LoVo (cell line): ENCODE measurements at regions not wholly inside any gene's neighbourhood (a gene's known extent, or its start where the extent isn't known, plus 50 kb on each side); places are given as distances from the start of the nearest gene placed in this dataset.

Experiments
- DNase-seq: peaks from one replicate; pipeline ENCODE4 v3.0.0-alpha.2; 2016; ENCODE audit warnings: low spot score

- no peak for DNase-seq
Observed at GRCh38 chr21:35644523-35644922, 415.8 kb downstream of the SETD4 start.

DNA sequence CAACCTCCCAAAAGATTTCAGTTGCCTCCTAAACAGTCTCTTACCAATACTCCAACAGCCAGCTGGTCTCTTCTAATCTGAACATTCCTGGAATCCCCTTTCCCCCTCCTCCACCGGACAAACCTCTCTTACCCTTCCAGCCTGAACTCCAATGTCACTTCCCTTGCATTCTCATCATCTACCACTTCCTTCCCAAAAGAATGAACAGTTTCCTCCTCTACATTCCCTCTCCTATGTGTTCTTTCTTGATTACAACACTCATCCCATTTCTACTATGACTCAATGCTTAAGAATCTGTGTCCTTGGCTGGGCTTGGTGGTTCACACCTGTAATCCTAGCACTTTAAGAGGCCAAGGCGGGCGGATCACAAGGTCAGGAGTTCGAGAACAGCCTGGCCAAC is 417.1 kb downstream of the SETD4 start:
- DNase-seq = no peak

DNA sequence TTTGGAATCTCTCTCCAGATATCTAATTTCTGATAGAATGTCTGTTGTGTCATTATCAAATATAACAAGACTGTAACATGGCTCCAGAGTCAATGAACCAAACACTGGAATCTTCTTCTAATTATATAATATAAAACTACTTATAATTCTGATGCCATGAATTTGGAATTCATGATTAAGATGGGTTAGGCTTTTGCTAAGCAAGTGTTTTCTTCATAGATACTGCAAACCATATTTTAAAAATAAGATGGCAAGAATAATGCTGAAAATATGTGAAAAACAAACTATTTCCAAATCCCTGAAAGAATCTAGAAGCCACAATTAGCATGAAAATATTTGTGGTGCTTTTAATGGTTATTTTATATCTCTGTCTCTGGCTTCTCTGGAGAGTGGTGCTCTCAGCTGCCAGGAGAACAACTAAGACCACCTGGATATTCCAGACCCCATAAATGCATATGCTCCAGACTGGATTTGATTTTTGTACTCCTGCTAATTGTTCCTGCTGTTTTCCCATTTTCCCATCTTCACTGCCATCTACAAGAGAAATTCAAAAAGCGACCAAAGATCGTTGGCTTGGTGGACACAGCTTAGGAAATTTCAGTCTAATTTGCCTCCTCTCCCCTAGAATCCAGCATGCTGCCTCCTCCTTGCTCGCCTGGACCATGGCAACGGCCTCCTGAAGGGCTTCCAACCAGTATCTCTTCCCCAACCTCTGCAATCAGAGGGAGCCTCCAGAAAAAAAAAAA is 418.9 kb downstream of the SETD4 start:
- no peak for DNase-seq

DNA sequence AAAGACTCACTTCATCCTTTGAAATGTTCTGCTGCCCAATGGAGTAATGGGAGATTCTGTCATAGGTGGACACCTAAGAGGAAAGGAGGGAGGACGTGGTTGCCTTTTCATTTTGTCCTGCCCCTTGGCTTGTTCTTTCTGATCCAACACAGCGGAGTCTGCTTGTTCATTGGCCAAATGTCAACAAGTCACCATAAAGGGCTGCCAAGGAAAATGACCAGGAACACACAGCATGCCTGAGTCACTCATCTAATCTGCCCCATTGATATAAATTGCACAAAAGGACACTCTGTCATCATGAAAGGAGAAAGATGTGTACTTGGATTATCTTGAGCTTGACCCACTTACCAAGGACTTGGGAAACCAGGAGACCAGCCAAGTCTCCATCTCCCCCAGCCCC is 422.9 kb downstream of the SETD4 start:
- no peak for DNase-seq

- no peak for DNase-seq
Observed at GRCh38 chr21:35635994-35636393, 424.3 kb downstream of the SETD4 start.

DNA sequence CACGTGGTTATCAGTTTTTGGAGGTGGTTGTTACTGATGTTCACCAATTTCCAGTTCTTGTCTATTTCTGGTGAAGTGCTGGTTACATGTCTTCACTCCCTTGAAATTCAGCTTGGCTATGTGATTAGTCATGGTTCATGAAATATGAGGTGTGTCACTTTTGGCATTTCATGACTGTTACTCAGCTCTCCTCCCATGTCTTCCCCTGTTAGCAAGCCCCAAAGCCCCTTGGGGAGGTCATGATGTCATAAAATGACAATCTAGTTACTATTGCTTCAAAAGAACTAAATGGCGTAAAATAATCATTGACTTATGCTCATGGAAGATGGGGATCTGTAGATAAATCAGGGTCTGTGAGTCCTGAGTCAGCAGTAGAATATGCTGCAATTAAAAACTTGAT is 425.1 kb downstream of the SETD4 start:
- peak; percentile 21 for DNase-seq

DNA sequence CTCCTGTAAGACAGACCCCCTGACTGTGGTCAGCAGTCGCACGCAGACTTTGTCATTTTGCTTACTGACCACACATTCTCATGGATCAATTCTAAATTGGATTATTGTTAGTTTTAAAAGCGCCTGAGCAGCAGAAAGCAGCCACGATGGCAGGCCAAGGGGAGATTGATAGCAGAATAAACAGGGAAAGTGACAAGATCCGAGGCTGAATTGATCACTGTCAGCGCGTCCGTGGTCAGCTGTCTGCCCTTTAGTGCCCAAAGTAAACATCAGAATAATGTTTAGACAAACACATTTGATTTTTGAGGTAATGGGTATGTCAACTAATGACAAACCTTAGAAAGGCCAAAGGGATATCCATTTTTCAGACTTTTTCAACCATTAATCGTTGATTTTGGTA is 426.8 kb downstream of the SETD4 start:
- DNase-seq = no peak

GRCh38 chr21:35632711-35633110 is 427.6 kb downstream of the SETD4 start:
- DNase-seq = no peak

GRCh38 chr21:35628316-35628715 is 432.0 kb downstream of the SETD4 start:
- no peak for DNase-seq

- no peak for DNase-seq
Observed at GRCh38 chr21:35627462-35627861, 432.9 kb downstream of the SETD4 start.

DNA sequence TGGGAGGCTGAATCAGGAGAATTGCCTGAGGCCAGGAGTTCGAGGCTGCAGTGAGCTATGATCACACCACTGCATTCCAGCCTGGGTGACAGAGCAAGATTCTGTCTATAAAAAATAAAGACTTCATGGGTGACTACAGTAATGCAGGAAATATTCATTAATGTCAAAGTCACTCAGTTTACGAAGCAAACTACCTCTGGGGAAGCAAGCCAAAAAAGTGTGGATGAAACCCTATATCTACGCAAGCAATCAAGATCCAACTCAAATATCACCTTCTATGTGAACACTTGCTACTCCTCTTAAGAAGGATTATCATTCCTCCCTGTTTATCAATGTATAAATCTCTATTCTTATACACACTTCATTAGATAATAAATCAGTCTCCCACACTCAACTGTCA is 434.8 kb downstream of the SETD4 start:
- DNase-seq = no peak

DNA sequence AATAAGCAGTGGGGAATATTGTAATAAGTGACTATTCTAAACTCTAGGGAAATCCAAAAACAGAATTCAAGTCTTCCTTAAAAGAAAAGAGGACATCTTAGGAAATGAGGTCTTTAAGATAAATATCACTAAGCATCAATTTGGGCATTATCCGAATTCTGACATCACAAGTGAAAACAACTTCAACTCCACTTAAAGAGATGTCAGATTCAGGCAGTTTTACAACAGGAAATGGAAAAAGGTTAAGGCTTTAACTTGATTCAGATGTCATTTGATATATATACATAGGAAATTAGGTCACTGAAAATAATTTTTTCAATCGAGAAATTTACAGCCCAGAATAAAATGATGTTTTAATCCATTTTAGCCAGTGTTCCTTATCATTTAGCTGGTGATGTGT is 435.4 kb downstream of the SETD4 start:
- DNase-seq = no peak

DNA sequence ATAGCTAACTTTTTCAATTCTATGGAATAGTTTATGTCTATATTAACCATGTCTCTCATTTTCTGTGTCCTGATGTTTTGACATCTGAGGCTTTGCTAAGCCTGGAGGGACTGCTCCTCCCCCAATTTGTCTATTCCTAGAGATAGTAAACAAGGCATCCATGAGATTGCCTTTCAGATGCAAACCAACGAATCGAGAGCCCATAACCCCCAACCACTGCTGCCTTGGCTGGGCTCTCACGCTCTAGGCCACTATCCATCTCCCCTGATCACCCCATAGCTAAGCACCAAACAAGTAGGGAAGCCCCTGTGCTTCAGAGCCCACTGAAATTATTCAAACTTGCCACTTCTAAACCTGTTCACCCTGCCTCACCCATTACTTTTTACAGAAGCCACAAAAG is 437.7 kb downstream of the SETD4 start:
- no peak for DNase-seq

DNA sequence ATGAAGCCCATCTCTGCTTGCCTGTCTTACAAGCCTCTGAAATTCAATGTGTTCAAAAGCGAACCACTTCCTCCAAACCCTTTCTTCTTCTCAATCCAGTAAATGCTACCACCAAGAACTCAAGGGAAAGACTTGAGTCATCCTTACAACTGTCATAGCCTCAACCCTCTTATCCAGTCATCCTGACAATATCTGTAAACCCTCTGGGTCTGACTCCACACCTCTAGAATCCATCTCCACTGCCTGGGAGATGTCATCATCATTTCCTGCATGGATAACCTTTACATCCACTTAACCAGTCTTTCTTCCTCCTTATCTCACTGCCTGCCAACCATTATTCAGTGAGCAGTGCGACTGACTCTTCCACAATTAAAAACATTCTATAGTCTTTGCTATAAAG is 441.1 kb downstream of the SETD4 start:
- DNase-seq = no peak

DNA sequence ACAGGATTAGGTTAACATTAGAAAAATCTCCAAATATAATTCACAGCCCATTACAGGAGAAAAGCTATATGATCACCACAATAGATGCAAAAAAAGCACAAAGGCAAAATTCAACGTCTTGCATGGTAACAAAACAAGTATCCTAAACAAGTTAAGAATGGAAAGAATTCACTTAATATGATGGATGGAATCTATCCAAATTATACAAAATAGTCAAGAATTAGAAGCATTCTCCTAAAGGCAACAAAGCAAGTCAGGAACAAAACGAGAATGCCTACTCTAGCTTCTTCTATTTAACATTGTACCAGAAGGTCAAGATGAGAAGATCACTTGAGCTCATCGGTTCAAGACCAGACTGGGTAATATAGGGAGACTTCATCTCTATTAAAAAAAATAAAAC is 442.8 kb downstream of the SETD4 start:
- DNase-seq = no peak

DNA sequence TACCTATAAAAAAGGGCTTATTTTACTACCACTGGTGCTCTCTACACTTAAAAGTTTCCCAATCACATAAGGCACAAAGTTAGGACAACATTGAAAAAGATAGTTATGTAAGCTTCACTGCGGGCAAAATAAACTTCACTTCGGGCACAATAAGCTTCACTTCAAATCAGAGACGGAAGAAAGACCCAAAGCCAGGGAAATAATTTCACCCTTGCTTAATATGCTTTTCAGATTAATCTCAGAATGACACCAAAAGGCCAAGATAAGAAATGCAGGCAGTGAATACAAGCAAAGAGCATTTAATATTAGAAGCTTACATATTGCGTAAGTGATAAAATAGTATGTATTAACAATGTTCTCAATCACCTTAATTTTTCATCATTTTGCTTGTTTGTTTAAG is 444.2 kb downstream of the SETD4 start:
- DNase-seq = no peak

GRCh38 chr21:35615325-35615724 is 445.0 kb downstream of the SETD4 start:
- no peak for DNase-seq

DNA sequence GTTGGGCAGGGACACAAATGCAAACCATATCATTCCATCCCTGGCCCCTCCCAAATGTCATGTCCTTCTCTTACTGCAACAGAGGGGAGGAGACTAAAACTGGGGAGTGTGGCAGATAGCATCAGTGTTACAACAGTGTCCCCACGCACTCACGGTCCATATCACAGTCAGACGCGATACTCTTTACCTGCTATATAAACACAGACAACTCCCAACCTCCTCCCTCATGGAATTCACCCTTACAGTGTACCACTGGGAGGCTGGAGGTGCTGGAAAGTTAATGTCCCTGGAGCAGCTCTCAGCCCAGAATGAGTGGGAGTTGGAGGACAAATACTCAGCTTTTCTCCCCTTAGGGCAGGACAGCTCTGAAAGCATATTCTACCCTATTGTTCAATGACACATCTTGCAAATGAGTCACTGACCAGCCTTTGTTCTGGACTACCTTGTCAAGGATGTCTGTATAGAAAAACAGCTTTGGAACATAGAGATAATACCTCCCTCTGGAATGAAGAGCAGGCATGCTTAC is 445.9 kb downstream of the SETD4 start:
- DNase-seq = no peak

GRCh38 chr21:35611708-35612132 is 448.6 kb downstream of the SETD4 start:
- no peak for DNase-seq

- no peak for DNase-seq
Observed at GRCh38 chr21:35609263-35609662, 451.1 kb downstream of the SETD4 start.

GRCh38 chr21:35607406-35607805 is 452.9 kb downstream of the SETD4 start:
- DNase-seq = no peak

GRCh38 chr21:35606578-35606977 is 453.7 kb downstream of the SETD4 start:
- no peak for DNase-seq

DNA sequence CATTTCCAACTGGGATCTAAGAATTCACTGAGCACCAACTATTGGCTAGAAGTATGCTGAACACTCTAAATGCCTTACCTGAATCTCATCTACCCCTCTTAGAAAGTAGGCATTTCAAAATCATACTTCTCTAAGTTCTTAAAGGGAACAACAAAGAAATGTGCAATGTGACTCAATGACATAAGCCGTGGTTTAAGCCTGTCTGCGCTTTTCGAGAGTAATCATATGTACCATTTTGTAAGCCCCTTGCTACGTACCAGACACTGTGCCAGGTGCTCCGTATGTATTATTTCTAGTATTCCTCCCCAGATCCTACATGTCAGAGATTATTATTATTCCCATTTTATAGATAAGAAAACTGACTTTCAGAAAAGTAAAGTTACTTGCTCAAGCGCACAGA is 454.2 kb downstream of the SETD4 start:
- no peak for DNase-seq

DNA sequence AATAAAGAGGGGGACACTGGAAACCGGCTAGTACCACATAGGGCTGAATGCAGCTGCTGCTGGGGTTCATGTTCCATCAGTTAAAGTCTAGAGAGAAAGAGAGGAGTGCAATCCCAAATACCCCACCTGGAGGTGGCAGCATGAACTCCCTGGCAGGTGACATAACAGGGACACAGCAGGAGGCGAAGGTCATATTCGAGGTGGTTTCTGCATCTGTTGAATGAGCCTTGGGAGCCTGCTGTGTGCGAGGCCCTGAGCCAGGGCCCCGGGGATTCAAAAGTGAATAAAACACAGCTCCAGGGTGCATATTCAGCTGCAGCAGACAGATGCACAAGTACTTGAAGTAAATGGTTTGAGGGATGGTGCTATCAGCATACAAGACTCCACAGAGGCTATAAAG is 456.8 kb downstream of the SETD4 start:
- DNase-seq = no peak
